ENCODE measurements at regions not wholly inside any gene's neighbourhood (a gene's known extent, or its start where the extent isn't known, plus 50 kb on each side); places are given as distances from the start of the nearest gene placed in this dataset.

GRCh38 chrX:124268099-124268498 is 64.4 kb upstream of the TEX13D start:
- TF ChIP-seq CTCF (IDR thresholded peaks at IDR 0.05; ENCODE audit: low read depth, low read length) (no peak), EZH2phosphoT487 (IDR thresholded peaks at IDR 0.05; ENCODE audit: low read depth) (no peak)

All from OCI-LY3 (cell line).